ENCODE measurements at regions not wholly inside any gene's neighbourhood (a gene's known extent, or its start where the extent isn't known, plus 50 kb on each side); places are given as distances from the start of the nearest gene placed in this dataset.

DNA sequence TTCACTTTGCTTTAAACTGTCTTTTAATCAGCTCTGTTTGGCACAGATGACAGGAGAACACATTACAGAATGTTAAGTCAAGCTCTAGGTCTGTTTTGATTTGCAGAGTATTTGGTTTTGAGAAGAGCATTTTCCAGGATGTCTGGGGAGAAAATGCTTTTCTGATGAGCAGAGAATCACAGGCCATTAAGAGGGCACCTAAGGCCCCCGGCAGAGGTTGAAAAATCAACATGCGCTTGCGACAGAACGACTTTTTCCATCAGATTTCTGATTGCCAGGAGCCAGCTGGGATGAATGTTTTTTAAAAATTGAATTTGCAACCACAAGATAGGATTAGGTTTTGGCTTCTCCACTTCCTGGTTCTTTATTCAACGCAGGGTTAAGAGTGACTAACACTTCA, 304.5 kb downstream of the JRKL start:
- TF ChIP-seq POLR2A (IDR thresholded peaks at IDR 0.05; ENCODE audit: extremely low read depth, insufficient read length) (no peak), MYC (IDR thresholded peaks at IDR 0.05; ENCODE audit: low read depth, low read length) (no peak)
- TF ChIP-seq, protein P1, sequence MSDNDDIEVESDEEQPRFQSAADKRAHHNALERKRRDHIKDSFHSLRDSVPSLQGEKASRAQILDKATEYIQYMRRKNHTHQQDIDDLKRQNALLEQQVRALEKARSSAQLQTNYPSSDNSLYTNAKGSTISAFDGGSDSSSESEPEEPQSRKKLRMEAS (IDR thresholded peaks at IDR 0.05; ENCODE audit: low read depth, low read length): no peak
- TF ChIP-seq, protein P2, sequence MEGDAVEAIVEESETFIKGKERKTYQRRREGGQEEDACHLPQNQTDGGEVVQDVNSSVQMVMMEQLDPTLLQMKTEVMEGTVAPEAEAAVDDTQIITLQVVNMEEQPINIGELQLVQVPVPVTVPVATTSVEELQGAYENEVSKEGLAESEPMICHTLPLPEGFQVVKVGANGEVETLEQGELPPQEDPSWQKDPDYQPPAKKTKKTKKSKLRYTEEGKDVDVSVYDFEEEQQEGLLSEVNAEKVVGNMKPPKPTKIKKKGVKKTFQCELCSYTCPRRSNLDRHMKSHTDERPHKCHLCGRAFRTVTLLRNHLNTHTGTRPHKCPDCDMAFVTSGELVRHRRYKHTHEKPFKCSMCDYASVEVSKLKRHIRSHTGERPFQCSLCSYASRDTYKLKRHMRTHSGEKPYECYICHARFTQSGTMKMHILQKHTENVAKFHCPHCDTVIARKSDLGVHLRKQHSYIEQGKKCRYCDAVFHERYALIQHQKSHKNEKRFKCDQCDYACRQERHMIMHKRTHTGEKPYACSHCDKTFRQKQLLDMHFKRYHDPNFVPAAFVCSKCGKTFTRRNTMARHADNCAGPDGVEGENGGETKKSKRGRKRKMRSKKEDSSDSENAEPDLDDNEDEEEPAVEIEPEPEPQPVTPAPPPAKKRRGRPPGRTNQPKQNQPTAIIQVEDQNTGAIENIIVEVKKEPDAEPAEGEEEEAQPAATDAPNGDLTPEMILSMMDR (IDR thresholded peaks at IDR 0.05; ENCODE audit: low read depth, low read length): no peak
- DNase-seq (ENCODE audit: low read depth): no peak
- no peak overlapping the region for H3K4me3 ChIP-seq (ENCODE audit: low read depth, low read length)

DNA sequence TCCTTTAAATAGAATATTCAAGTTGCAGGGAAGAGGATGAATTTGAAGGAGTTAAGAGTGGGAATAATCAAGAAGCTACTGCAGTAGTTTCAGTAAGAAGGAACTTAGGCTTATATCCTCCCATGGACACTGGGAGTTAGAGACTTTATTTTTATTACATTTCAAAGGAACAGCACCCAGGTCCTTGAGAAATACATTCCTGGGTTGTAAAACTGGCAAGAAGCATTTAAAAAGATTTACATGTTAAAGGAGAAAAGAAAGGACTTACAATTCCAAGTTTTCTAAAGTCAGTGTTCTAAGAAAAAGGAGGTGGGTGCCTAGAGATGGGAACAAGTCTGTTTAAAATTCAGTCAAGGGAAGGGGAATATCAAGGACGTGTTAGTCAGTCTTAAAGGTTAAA, 306.9 kb downstream of the JRKL start:
- no peak for DNase-seq (ENCODE audit: low read depth)
- TF ChIP-seq POLR2A (IDR thresholded peaks at IDR 0.05; ENCODE audit: extremely low read depth, insufficient read length) (no peak), MYC (IDR thresholded peaks at IDR 0.05; ENCODE audit: low read depth, low read length) (no peak)
- TF ChIP-seq, protein P1 (IDR thresholded peaks at IDR 0.05; ENCODE audit: low read depth, low read length): no peak
- TF ChIP-seq, protein P2 (IDR thresholded peaks at IDR 0.05; ENCODE audit: low read depth, low read length): no peak
- no peak overlapping the region for H3K4me3 ChIP-seq (ENCODE audit: low read depth, low read length)

DNA sequence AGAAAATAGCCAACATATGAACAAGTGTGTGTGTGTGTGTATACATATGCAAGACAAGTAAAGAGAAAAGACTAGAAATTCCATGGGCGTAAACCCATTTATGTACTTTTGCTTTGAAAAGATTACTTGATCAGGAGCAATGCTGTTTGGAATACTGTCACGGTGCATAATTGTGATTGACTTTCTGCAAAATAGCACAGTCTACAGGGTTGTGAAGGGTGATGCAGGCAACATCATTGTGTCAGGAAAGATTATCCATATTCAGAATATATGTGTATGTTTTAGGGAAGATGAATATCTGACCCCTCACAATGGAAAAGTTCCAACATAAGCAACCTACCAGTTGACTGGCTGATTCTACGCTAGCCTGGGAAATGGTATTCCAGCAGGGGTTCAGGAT, 307.7 kb downstream of the JRKL start:
- no peak for TF ChIP-seq POLR2A (IDR thresholded peaks at IDR 0.05; ENCODE audit: extremely low read depth, insufficient read length)
- TF ChIP-seq, protein P2 (IDR thresholded peaks at IDR 0.05; ENCODE audit: low read depth, low read length): no peak
- TF ChIP-seq, protein P1 (IDR thresholded peaks at IDR 0.05; ENCODE audit: low read depth, low read length): no peak
- no peak for TF ChIP-seq MYC (IDR thresholded peaks at IDR 0.05; ENCODE audit: low read depth, low read length)
- H3K4me3 ChIP-seq (ENCODE audit: low read depth, low read length): no peak overlapping the region
- DNase-seq (ENCODE audit: low read depth): no peak

DNA sequence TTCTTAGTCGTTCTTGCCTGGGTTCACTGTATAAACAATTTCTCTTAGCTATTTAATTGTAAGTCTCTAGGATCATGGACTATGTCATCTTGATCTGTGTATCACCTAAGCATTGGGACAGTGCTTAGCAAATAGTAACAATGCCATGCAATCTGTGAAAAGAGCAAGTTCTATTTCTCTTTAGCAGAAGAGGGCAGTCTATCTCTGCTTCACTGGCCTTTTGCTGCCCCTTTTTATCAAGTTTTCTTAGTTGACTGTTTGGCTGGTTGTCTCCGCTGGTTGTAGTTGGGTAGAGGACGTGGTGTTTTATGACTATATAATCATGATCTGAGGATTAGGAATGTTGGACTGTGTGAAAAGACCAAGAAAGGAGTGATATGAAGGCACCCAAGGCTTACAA, 315.0 kb downstream of the JRKL start:
- no peak overlapping the region for H3K4me3 ChIP-seq (ENCODE audit: low read depth, low read length)
- peak; percentile 18 for DNase-seq (ENCODE audit: low read depth)
- TF ChIP-seq POLR2A (IDR thresholded peaks at IDR 0.05; ENCODE audit: extremely low read depth, insufficient read length) (no peak), MYC (IDR thresholded peaks at IDR 0.05; ENCODE audit: low read depth, low read length) (no peak)
- TF ChIP-seq, protein P1 (IDR thresholded peaks at IDR 0.05; ENCODE audit: low read depth, low read length): no peak
- TF ChIP-seq, protein P2 (IDR thresholded peaks at IDR 0.05; ENCODE audit: low read depth, low read length): no peak

DNA sequence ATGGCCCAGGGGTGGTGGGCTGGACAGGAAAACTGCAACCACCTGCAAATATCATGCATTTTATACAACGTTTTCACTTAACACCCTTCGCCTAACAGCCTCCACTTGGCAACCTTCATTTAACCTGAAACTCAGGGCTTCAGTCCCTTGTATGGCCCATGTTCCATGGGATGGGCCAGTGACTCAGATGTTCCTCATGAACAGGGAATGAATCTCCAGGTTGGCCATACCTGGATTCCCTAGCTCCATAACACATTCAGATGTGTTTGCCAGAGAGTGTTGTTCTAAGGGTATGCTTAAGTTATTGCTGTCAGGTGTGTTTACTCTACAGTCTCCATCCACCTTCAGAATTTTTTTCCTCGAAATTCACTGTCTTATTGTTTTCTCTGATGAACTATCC, 316.9 kb downstream of the JRKL start:
- DNase-seq (ENCODE audit: low read depth): no peak
- no peak for TF ChIP-seq POLR2A (IDR thresholded peaks at IDR 0.05; ENCODE audit: extremely low read depth, insufficient read length)
- TF ChIP-seq, protein P1 (IDR thresholded peaks at IDR 0.05; ENCODE audit: low read depth, low read length): no peak
- no peak for TF ChIP-seq MYC (IDR thresholded peaks at IDR 0.05; ENCODE audit: low read depth, low read length)
- TF ChIP-seq, protein P2 (IDR thresholded peaks at IDR 0.05; ENCODE audit: low read depth, low read length): no peak
- no peak overlapping the region for H3K4me3 ChIP-seq (ENCODE audit: low read depth, low read length)

DNA sequence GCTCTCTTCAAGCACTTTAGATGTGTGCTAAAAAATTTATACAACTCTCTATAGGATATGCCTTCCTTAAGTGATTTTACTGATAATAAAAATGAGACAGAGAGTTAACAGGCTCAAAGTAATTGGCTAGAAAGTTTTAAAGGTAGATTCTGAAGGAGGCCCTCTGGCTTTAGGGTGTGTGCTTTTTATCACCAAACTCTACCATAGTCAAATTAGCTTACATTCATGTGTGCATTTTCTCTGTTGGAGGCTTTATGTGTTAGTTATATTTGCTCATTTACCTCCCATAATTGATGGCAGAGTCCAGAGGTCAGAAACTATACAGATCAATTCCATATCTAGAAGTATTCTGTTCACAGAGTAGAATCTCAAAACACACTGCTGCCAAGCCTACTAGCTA, 317.5 kb downstream of the JRKL start:
- TF ChIP-seq, protein P2 (IDR thresholded peaks at IDR 0.05; ENCODE audit: low read depth, low read length): no peak
- TF ChIP-seq POLR2A (IDR thresholded peaks at IDR 0.05; ENCODE audit: extremely low read depth, insufficient read length) (no peak), MYC (IDR thresholded peaks at IDR 0.05; ENCODE audit: low read depth, low read length) (no peak)
- TF ChIP-seq, protein P1 (IDR thresholded peaks at IDR 0.05; ENCODE audit: low read depth, low read length): no peak
- H3K4me3 ChIP-seq (ENCODE audit: low read depth, low read length): no peak overlapping the region
- DNase-seq (ENCODE audit: low read depth): no peak

Measured in NB4 (cell line).